WTC11 (cell line): ENCODE measurements at regions not wholly inside any gene's neighbourhood (a gene's known extent, or its start where the extent isn't known, plus 50 kb on each side); places are given as distances from the start of the nearest gene placed in this dataset.

Experiments used
- NFYB ChIP-seq: sonication (generic); formaldehyde crosslinking; conservative IDR thresholded peaks from 2 replicates; pipeline ENCODE4 v1.8.0; 2022; ENCODE audit warnings: low read depth, missing genetic modification reagents
- NR1H2 ChIP-seq: sonication (generic); formaldehyde crosslinking; IDR thresholded peaks from 2 replicates; pipeline ENCODE4 v1.9.0; 2021; ENCODE audit warnings: mild to moderate bottlenecking, moderate library complexity, missing genetic modification reagents
- TCF7 ChIP-seq: sonication (generic); formaldehyde crosslinking; IDR thresholded peaks from 2 replicates; pipeline ENCODE4 v1.8.0; 2022; ENCODE audit warnings: mild to moderate bottlenecking, low read depth, missing genetic modification reagents, moderate library complexity
- TF ChIP-seq, protein P1 (sequence below): fragments of 200-600 bp; IDR thresholded peaks from 2 replicates; pipeline ENCODE4 v1.8.0; 2022; ENCODE audit warnings: antibody characterized with exemption
- TF ChIP-seq, protein P2 (sequence below): sonication (generic); formaldehyde crosslinking; IDR thresholded peaks from 2 replicates; pipeline ENCODE4 v1.8.1; 2022; ENCODE audit warnings: low read depth, missing genetic modification reagents, borderline replicate concordance
- TF ChIP-seq, protein P3 (sequence below): sonication (generic); formaldehyde crosslinking; IDR thresholded peaks from 2 replicates; pipeline ENCODE4 v1.8.0; 2022; ENCODE audit warnings: mild to moderate bottlenecking, missing genetic modification reagents
- TF ChIP-seq, protein P4 (sequence below): sonication (generic); formaldehyde crosslinking; IDR thresholded peaks from 2 replicates; pipeline ENCODE4 v1.8.0; 2022; ENCODE audit warnings: mild to moderate bottlenecking, missing genetic modification reagents
- TF ChIP-seq, protein P5 (sequence below): sonication (generic); formaldehyde crosslinking; IDR thresholded peaks from 2 replicates; pipeline ENCODE4 v1.8.1; 2023; ENCODE audit warnings: mild to moderate bottlenecking, missing genetic modification reagents
- TF ChIP-seq, protein P6 (sequence below): sonication (generic); formaldehyde crosslinking; IDR thresholded peaks from 2 replicates; pipeline ENCODE4 v1.8.0; 2022; ENCODE audit warnings: missing genetic modification reagents

DNA sequence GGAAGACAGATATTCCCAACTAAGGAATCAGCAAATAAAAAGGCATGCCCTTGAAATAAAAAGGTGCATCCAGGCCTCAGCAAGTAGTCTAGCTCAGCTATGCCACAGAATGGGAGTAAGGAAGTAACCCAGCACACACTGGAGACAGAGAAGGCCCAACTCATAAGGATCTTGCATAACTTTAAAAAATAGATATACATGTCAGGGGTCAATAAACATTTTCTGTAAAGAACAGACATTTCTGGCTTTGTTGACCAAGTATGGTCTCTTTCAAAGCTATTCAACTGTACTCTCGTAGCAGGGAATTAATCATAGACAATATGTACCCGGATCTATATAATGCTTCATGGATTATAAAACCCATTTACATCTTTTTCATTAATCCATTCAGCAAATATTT is 449.3 kb downstream of the TAFA4 start:
- TF ChIP-seq, protein P1, sequence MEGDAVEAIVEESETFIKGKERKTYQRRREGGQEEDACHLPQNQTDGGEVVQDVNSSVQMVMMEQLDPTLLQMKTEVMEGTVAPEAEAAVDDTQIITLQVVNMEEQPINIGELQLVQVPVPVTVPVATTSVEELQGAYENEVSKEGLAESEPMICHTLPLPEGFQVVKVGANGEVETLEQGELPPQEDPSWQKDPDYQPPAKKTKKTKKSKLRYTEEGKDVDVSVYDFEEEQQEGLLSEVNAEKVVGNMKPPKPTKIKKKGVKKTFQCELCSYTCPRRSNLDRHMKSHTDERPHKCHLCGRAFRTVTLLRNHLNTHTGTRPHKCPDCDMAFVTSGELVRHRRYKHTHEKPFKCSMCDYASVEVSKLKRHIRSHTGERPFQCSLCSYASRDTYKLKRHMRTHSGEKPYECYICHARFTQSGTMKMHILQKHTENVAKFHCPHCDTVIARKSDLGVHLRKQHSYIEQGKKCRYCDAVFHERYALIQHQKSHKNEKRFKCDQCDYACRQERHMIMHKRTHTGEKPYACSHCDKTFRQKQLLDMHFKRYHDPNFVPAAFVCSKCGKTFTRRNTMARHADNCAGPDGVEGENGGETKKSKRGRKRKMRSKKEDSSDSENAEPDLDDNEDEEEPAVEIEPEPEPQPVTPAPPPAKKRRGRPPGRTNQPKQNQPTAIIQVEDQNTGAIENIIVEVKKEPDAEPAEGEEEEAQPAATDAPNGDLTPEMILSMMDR, result no peak
- TF ChIP-seq, protein P2, sequence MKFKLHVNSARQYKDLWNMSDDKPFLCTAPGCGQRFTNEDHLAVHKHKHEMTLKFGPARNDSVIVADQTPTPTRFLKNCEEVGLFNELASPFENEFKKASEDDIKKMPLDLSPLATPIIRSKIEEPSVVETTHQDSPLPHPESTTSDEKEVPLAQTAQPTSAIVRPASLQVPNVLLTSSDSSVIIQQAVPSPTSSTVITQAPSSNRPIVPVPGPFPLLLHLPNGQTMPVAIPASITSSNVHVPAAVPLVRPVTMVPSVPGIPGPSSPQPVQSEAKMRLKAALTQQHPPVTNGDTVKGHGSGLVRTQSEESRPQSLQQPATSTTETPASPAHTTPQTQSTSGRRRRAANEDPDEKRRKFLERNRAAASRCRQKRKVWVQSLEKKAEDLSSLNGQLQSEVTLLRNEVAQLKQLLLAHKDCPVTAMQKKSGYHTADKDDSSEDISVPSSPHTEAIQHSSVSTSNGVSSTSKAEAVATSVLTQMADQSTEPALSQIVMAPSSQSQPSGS (CRISPR knock-in tag), result no peak
- no peak for TF ChIP-seq TCF7 (CRISPR knock-in tag)
- TF ChIP-seq NR1H2 (CRISPR knock-in tag), result no peak
- TF ChIP-seq, protein P3, sequence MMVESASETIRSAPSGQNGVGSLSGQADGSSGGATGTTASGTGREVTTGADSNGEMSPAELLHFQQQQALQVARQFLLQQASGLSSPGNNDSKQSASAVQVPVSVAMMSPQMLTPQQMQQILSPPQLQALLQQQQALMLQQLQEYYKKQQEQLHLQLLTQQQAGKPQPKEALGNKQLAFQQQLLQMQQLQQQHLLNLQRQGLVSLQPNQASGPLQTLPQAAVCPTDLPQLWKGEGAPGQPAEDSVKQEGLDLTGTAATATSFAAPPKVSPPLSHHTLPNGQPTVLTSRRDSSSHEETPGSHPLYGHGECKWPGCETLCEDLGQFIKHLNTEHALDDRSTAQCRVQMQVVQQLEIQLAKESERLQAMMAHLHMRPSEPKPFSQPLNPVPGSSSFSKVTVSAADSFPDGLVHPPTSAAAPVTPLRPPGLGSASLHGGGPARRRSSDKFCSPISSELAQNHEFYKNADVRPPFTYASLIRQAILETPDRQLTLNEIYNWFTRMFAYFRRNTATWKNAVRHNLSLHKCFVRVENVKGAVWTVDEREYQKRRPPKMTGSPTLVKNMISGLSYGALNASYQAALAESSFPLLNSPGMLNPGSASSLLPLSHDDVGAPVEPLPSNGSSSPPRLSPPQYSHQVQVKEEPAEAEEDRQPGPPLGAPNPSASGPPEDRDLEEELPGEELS (CRISPR knock-in tag), result no peak
- no peak for TF ChIP-seq NFYB (CRISPR knock-in tag)
- TF ChIP-seq, protein P4, sequence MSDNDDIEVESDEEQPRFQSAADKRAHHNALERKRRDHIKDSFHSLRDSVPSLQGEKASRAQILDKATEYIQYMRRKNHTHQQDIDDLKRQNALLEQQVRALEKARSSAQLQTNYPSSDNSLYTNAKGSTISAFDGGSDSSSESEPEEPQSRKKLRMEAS (CRISPR knock-in tag), result no peak
- TF ChIP-seq, protein P5, sequence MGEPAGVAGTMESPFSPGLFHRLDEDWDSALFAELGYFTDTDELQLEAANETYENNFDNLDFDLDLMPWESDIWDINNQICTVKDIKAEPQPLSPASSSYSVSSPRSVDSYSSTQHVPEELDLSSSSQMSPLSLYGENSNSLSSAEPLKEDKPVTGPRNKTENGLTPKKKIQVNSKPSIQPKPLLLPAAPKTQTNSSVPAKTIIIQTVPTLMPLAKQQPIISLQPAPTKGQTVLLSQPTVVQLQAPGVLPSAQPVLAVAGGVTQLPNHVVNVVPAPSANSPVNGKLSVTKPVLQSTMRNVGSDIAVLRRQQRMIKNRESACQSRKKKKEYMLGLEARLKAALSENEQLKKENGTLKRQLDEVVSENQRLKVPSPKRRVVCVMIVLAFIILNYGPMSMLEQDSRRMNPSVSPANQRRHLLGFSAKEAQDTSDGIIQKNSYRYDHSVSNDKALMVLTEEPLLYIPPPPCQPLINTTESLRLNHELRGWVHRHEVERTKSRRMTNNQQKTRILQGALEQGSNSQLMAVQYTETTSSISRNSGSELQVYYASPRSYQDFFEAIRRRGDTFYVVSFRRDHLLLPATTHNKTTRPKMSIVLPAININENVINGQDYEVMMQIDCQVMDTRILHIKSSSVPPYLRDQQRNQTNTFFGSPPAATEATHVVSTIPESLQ (CRISPR knock-in tag), result no peak
- TF ChIP-seq, protein P6, sequence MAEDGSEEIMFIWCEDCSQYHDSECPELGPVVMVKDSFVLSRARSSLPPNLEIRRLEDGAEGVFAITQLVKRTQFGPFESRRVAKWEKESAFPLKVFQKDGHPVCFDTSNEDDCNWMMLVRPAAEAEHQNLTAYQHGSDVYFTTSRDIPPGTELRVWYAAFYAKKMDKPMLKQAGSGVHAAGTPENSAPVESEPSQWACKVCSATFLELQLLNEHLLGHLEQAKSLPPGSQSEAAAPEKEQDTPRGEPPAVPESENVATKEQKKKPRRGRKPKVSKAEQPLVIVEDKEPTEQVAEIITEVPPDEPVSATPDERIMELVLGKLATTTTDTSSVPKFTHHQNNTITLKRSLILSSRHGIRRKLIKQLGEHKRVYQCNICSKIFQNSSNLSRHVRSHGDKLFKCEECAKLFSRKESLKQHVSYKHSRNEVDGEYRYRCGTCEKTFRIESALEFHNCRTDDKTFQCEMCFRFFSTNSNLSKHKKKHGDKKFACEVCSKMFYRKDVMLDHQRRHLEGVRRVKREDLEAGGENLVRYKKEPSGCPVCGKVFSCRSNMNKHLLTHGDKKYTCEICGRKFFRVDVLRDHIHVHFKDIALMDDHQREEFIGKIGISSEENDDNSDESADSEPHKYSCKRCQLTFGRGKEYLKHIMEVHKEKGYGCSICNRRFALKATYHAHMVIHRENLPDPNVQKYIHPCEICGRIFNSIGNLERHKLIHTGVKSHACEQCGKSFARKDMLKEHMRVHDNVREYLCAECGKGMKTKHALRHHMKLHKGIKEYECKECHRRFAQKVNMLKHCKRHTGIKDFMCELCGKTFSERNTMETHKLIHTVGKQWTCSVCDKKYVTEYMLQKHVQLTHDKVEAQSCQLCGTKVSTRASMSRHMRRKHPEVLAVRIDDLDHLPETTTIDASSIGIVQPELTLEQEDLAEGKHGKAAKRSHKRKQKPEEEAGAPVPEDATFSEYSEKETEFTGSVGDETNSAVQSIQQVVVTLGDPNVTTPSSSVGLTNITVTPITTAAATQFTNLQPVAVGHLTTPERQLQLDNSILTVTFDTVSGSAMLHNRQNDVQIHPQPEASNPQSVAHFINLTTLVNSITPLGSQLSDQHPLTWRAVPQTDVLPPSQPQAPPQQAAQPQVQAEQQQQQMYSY (CRISPR knock-in tag), result no peak
